ENCODE measurements at regions not wholly inside any gene's neighbourhood (a gene's known extent, or its start where the extent isn't known, plus 50 kb on each side); places are given as distances from the start of the nearest gene placed in this dataset.
"Not testable (repeated sequence)": the region's sequence is repeated elsewhere in the genome, so short reads cannot be mapped to it uniquely, and the experiment has no call there.

GRCh38 chr2:209277444-209277843, 146.4 kb upstream of the MAP2 start:
- Histone ChIP-seq H3K4me3 (ENCODE audit: low read length, poor library complexity, severe bottlenecking) (no peak overlapping the region), H3K9me2 (replicated peaks; ENCODE audit: low read depth, low read length) (no peaks in the 10 kb centered on the region), H3K27me3 (ENCODE audit: insufficient read depth, low read length, poor library complexity, severe bottlenecking) (no peaks in the 10 kb centered on the region), H3K9ac (ENCODE audit: low read depth, low read length, poor library complexity, severe bottlenecking) (no peak overlapping the region), H3K79me2 (ENCODE audit: insufficient read depth, low read length) (no peaks in the 10 kb centered on the region), H2AFZ (ENCODE audit: low read length) (no peak overlapping the region), H3K9me3 (ENCODE audit: insufficient read depth, low read depth, low read length) (no peaks in the 10 kb centered on the region), H4K20me1 (ENCODE audit: insufficient read depth, low read length, poor library complexity, severe bottlenecking) (no peaks in the 10 kb centered on the region), H3K4me2 (ENCODE audit: low read depth, low read length, poor library complexity, severe bottlenecking) (no peak overlapping the region), H3K36me3 (ENCODE audit: insufficient read depth, low read length) (no peaks in the 10 kb centered on the region), H3F3A (ENCODE audit: low read depth) (no peaks in the 10 kb centered on the region), H3K4me1 (ENCODE audit: insufficient read depth, low read length, poor library complexity, severe bottlenecking) (no peaks in the 10 kb centered on the region)
- TF ChIP-seq CTCF (conservative IDR thresholded peaks at IDR 0.05; ENCODE audit: low read length) (no peak), EZH2phosphoT487 (IDR thresholded peaks at IDR 0.05; ENCODE audit: borderline replicate concordance) (no peak)

GRCh38 chr2:209298601-209299000, 125.2 kb upstream of the MAP2 start:
- Histone ChIP-seq H3K79me2 (ENCODE audit: insufficient read depth, low read length) (no peaks in the 10 kb centered on the region), H4K20me1 (ENCODE audit: insufficient read depth, low read length, poor library complexity, severe bottlenecking) (no peaks in the 10 kb centered on the region), H3K4me2 (ENCODE audit: low read depth, low read length, poor library complexity, severe bottlenecking) (no peak overlapping the region), H2AFZ (ENCODE audit: low read length) (no peak overlapping the region), H3K27me3 (ENCODE audit: insufficient read depth, low read length, poor library complexity, severe bottlenecking) (no peaks in the 10 kb centered on the region), H3F3A (ENCODE audit: low read depth) (no peaks in the 10 kb centered on the region), H3K9me2 (replicated peaks; ENCODE audit: low read depth, low read length) (no peaks in the 10 kb centered on the region), H3K4me3 (ENCODE audit: low read length, poor library complexity, severe bottlenecking) (no peak overlapping the region), H3K36me3 (ENCODE audit: insufficient read depth, low read length) (no peaks in the 10 kb centered on the region), H3K9ac (ENCODE audit: low read depth, low read length, poor library complexity, severe bottlenecking) (no peak overlapping the region), H3K4me1 (ENCODE audit: insufficient read depth, low read length, poor library complexity, severe bottlenecking) (no peaks in the 10 kb centered on the region), H3K9me3 (ENCODE audit: insufficient read depth, low read depth, low read length) (no peaks in the 10 kb centered on the region)
- no peak for TF ChIP-seq CTCF (conservative IDR thresholded peaks at IDR 0.05; ENCODE audit: low read length)
- TF ChIP-seq EZH2phosphoT487 (IDR thresholded peaks at IDR 0.05; ENCODE audit: borderline replicate concordance) = no peak

- not testable (repeated sequence) for H3K9ac ChIP-seq (ENCODE audit: low read depth, low read length, poor library complexity, severe bottlenecking); H3K4me3 ChIP-seq (ENCODE audit: low read length, poor library complexity, severe bottlenecking)
Measured at GRCh38 chr2:209299478-209299877, 124.4 kb upstream of the MAP2 start.

GRCh38 chr2:209300766-209301165, 123.1 kb upstream of the MAP2 start:
- not testable (repeated sequence) for H3K9me3 ChIP-seq (ENCODE audit: insufficient read depth, low read depth, low read length); H3K9me2 ChIP-seq (replicated peaks; ENCODE audit: low read depth, low read length); H4K20me1 ChIP-seq (ENCODE audit: insufficient read depth, low read length, poor library complexity, severe bottlenecking); H2AFZ ChIP-seq (ENCODE audit: low read length); H3K4me3 ChIP-seq (ENCODE audit: low read length, poor library complexity, severe bottlenecking); H3K4me2 ChIP-seq (ENCODE audit: low read depth, low read length, poor library complexity, severe bottlenecking); H3K9ac ChIP-seq (ENCODE audit: low read depth, low read length, poor library complexity, severe bottlenecking); H3F3A ChIP-seq (ENCODE audit: low read depth); H3K4me1 ChIP-seq (ENCODE audit: insufficient read depth, low read length, poor library complexity, severe bottlenecking); H3K79me2 ChIP-seq (ENCODE audit: insufficient read depth, low read length); H3K27me3 ChIP-seq (ENCODE audit: insufficient read depth, low read length, poor library complexity, severe bottlenecking); H3K36me3 ChIP-seq (ENCODE audit: insufficient read depth, low read length)

More at GRCh38 chr2:209299478-209299877, 124.4 kb upstream of the MAP2 start:
- not testable (repeated sequence) for H3K79me2 ChIP-seq (ENCODE audit: insufficient read depth, low read length); H4K20me1 ChIP-seq (ENCODE audit: insufficient read depth, low read length, poor library complexity, severe bottlenecking); H3K36me3 ChIP-seq (ENCODE audit: insufficient read depth, low read length); H3K27me3 ChIP-seq (ENCODE audit: insufficient read depth, low read length, poor library complexity, severe bottlenecking); H3K9me3 ChIP-seq (ENCODE audit: insufficient read depth, low read depth, low read length); H3F3A ChIP-seq (ENCODE audit: low read depth); H2AFZ ChIP-seq (ENCODE audit: low read length); H3K9me2 ChIP-seq (replicated peaks; ENCODE audit: low read depth, low read length); H3K4me2 ChIP-seq (ENCODE audit: low read depth, low read length, poor library complexity, severe bottlenecking); H3K4me1 ChIP-seq (ENCODE audit: insufficient read depth, low read length, poor library complexity, severe bottlenecking)

All from Loucy (cell line).